SK-N-MC (cell line): ENCODE measurements at regions not wholly inside any gene's neighbourhood (a gene's known extent, or its start where the extent isn't known, plus 50 kb on each side); places are given as distances from the start of the nearest gene placed in this dataset.

Experiments
- EZH2 ChIP-seq: fragments of 200-600 bp; sonication (generic); IDR thresholded peaks from one replicate; pipeline ENCODE4 v1.6.1; 2017; ENCODE audit warnings: antibody characterized with exemption
- POLR2AphosphoS5 ChIP-seq: IDR thresholded peaks from 2 replicates; pipeline ENCODE4 v1.6.1; 2012; ENCODE audit warnings: mild to moderate bottlenecking, low read depth, low read length, borderline replicate concordance

DNA sequence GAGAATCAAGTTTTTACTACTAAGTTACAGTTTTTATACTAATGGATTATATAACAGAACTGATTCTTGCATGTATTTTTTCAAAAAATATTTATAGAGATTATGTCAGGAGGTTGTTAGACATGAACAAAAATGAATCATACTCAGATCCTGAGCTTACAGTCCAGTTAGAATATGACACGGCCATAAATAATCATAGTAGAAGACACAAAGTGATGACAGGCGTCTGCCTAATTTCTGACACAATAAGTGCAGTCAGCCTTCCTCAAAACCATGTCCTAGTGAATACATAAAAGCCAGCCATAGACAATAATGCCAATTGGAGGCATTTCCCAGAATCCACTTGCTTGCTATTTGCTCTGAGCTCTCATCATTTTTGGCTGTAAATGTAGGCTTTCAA lies 81.7 kb upstream of the POU1F1 start:
- TF ChIP-seq EZH2 = no peak
- no peak for TF ChIP-seq POLR2AphosphoS5
